GM19023 (cell line): ENCODE measurements at regions not wholly inside any gene's neighbourhood (a gene's known extent, or its start where the extent isn't known, plus 50 kb on each side); places are given as distances from the start of the nearest gene placed in this dataset.

Source experiments
- ATAC-seq: cut with Tn5 transposase; IDR thresholded peaks from one replicate; pipeline ENCODE4 v1.9.1; 2021; ENCODE audit warnings: mild to moderate bottlenecking, moderate library complexity; ENCODE audit not compliant: unreplicated experiment

GRCh38 chr4:15215109-15215508 is 212.7 kb upstream of the C1QTNF7 start:
- no peak for ATAC-seq

DNA sequence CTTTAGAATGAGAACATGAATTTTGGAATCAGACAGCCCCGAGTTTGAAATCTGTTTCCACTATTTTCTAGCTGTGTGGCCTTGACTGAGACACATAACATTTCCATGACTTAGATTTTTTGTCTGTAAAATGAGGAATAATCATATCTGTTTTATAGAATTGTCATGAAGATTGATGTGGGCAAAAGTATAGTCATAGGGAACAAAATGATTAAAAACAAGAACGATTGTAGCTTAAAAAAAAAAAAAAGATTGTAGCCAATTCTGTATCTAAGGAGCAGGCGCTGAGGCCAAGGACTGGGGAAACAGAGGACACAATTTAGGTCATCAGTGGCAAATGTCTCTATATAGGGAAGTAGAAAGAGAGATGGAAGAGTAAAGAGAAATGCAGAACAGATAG is 201.6 kb upstream of the C1QTNF7 start:
- ATAC-seq, result no peak

DNA sequence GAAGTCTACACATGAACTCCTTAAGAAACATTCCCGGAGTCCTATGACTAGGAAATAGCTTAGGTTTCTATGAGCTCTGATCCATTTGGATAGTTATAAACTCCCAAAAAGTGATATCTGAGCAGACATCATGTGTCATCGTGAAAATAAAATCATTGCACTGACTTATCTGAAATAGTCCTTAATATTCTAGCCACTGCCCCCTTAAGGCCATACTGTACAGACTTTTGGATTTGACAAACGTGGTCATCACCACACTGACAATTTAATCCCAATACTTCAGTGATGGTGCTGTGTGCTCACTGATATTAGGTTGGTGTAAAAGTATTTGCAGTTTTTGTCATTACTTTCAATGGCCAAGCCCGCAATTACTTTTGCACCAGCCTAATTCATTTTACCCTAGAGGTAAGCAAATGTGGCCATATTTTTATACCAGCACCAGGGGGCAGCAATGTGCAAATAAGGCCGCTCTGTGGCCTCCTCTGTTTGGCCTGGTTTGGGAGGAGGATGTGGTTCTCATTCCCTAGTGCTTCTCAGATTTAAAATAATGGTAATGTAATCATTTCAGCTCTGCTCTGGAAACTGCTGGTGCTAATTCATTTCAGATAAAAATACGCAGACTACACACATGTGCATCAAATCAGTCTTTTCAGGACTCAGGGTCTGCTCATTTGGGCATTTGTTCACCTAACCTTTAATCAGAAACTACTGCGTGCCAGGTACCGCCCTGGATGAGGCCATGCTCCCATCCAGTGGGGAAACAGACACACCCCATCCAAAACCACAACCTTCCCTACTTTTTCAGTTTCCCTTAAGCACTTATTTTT is 196.4 kb upstream of the C1QTNF7 start:
- peak; percentile 72 for ATAC-seq

DNA sequence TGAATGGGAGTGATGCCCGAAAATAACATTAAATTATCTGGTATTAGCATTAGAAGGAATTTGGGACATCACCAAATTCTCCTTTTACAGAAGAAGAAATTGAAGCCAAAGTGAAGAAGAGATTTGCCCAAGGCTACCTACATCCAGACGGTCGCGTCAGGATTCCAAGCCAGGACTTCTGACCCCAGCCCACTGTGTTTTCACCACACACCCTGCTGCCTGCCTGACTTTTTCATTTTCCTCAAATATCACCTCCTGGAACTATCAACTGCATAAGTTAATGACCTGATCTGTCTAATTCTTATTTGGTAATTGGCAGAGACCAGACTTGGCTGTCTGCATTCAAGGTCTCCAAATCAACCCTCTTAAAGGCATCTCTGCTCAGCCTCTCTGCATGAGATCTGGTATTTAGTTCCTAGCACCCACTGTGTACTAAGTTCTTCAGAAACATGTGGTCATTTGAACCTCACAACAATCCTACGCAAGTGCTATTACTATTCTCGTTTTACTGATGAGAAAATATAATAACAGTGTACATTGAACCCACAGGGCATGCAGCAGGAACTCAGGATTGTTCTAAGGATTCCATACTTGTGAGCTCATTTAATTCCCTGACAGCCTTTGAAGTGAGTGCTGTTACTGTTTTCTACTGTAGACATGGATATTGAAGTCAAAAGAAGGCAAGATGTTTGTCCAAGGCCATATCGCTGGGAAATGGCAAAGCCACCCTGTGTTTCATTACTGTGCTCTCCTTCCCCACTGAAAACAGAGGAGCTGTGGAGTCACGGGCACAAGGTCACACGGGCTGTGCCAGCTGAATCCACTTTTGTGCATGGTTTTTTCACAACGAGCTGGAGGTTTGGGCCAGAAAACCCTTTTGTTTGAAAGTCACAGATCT is 195.2 kb upstream of the C1QTNF7 start:
- no peak for ATAC-seq

- no peak for ATAC-seq
These were observed 194.6 kb upstream of the C1QTNF7 start for GRCh38 chr4:15233264-15233597.

- no peak for ATAC-seq
These were observed 194.2 kb upstream of the C1QTNF7 start for GRCh38 chr4:15233626-15234025.

GRCh38 chr4:15234116-15234855 is 193.5 kb upstream of the C1QTNF7 start:
- ATAC-seq, result no peak

GRCh38 chr4:15234856-15235126 is 193.0 kb upstream of the C1QTNF7 start:
- ATAC-seq, result no peak

DNA sequence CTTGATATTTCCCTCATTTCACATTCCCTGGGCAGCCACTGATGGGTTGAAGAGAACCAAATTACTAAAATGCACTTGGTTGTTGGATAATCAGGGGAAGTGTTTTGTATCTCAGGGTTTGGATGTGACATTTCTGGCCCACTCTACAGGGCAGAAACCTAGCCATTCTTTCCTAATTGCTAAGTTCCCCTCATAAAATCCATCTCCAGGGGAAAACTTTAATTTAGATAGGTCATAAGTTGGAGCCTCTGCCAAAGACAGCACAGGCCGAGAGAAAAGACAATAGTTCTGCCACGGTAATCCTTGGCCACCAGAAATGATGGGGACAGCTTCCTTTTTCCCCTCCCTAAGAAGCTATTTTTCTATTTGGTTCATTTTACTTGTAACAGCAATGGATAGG is 192.7 kb upstream of the C1QTNF7 start:
- ATAC-seq, result no peak

- ATAC-seq, result no peak
These were observed 190.1 kb upstream of the C1QTNF7 start for GRCh38 chr4:15237648-15238230.

DNA sequence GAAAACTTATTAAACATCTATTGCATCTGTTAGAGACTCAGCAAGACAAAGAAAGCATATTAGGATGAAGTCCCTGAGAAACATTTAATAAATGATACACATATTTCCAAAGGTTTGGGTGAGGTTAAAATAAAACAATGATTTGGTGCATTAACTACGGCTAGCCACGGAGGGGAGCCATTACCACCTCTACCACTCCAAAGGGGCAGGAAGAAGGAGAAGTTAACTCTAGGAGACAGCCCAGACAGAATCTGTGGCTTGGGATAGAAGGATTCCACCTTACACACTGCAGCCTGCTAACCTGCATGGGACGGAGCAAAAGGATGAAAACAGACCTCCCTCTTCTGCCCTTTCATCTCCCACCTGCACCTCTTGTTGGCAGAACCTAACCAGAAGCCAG is 189.1 kb upstream of the C1QTNF7 start:
- no peak for ATAC-seq

- no peak for ATAC-seq
These were observed 188.0 kb upstream of the C1QTNF7 start for GRCh38 chr4:15239866-15240265.

GRCh38 chr4:15240764-15241163 is 187.1 kb upstream of the C1QTNF7 start:
- no peak for ATAC-seq

- ATAC-seq, result no peak
These were observed 185.8 kb upstream of the C1QTNF7 start for GRCh38 chr4:15242021-15242420.

DNA sequence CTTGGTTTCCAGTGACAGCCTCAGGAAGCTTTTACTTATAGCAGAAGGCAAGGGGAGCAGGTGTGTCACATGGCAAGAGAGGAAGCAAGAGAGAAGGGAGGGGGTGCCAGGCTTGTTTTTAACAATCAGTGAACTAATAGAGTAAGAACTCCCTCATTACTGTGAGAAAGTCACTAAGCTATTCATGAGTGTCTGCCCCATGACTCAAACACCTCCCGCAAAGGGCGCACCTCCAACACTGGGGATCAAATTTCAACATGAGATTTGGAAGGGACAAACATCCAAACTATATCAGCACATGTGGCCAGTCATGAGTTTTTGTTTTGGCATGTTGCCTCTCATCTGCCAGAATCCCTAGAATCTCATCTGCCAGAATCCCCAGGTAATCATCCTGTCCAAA is 183.5 kb upstream of the C1QTNF7 start:
- ATAC-seq, result no peak

DNA sequence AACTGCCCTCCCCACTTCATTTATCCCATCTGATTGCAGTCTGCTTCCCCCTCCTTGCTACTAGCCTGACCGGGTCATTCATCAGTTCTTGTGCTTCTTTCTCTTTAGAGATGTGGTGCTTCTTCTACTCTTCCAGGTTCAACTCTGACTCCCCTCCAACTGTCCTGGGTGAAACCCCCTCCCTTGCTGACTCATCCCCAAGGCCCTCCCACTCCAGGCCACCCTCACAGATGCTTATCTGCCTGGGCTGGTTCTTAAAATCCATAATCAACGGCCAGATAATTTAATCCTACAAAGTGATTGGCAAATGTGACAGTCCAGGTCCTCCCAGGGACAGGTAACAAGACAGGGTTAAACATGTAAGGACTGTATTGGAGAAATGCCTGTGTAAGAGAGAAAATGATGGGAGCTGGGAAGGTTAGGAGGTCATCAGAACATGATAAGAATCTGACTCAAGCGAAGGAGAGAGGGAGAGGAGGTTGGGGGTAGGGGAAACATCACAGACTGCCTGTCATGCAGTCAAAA is 182.8 kb upstream of the C1QTNF7 start:
- ATAC-seq, result no peak

GRCh38 chr4:15250021-15250441 is 177.8 kb upstream of the C1QTNF7 start:
- no peak for ATAC-seq

DNA sequence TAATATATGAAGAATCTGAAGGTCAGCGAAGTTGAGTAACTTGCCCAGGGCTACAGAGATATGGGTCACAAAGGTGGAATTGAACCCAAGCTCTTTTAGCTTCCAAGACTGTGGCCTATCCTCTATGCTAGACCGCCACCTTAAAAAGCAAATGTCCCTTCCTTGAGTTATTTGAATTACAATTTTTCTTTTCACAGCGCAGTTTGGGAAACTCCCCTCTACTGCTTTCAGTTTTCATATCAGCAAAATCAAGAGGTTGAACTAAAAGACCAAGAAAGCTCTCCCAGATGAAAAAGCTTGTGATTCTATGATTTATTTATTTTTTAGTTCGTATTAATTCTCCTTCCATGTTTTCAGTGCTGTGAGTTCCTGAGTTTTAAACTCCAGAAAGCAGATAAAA is 174.5 kb upstream of the C1QTNF7 start:
- ATAC-seq, result peak; percentile 92

GRCh38 chr4:15254236-15254880 is 173.5 kb upstream of the C1QTNF7 start:
- ATAC-seq, result no peak

DNA sequence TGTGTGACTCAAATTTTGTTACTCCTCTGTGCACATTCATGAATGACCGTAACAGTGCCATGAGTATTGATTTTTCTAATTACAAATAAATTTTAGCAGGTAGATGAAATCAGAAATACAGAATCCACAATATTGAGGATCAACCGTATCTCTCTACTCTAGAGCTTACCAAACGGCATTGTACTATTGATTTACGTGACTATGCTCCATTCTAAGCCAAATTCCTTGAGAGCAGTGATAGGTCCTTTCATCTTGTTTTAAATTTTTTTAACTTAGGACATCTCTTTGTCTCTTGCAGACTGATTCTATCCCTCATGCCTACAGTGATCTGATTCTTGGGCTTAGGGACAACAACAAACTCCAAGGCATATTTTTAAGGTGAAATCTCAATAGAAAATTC is 172.3 kb upstream of the C1QTNF7 start:
- no peak for ATAC-seq

- ATAC-seq, result no peak
These were observed 167.1 kb upstream of the C1QTNF7 start for GRCh38 chr4:15260758-15261157.
